H1 (cell line): ENCODE measurements at regions not wholly inside any gene's neighbourhood (a gene's known extent, or its start where the extent isn't known, plus 50 kb on each side); places are given as distances from the start of the nearest gene placed in this dataset.

Experiments
- BRCA1 ChIP-seq: IDR thresholded peaks from 2 replicates; pipeline ENCODE4 v1.6.1; 2012; ENCODE audit warnings: low read depth, low read length, improper control_type of control experiment
- NRF1 ChIP-seq: IDR thresholded peaks from 2 replicates; pipeline ENCODE4 v1.6.1; 2011; ENCODE audit warnings: mild to moderate bottlenecking, low read depth, low read length, improper control_type of control experiment
- POLR2AphosphoS5 ChIP-seq: IDR thresholded peaks from 2 replicates; pipeline ENCODE4 v1.6.1; 2011; ENCODE audit warnings: low read depth, low read length
- TAF7 ChIP-seq: optimal IDR thresholded peaks from 2 replicates; pipeline ENCODE3; 2011; ENCODE audit warnings: low read depth, mild to moderate bottlenecking, inconsistent platforms, low read length, moderate library complexity, borderline replicate concordance
- TCF12 ChIP-seq: IDR thresholded peaks from 2 replicates; pipeline ENCODE4 v1.6.1; 2011; ENCODE audit warnings: low read depth, mild to moderate bottlenecking, low read length
- TF ChIP-seq, protein P1 (sequence below): fragments of 300-600 bp; sonication (generic); IDR thresholded peaks from 2 replicates; pipeline ENCODE4 v1.7.1; 2012; ENCODE audit warnings: low read length, moderate library complexity, mild to moderate bottlenecking, inconsistent platforms; ENCODE audit not compliant: insufficient replicate concordance
- TF ChIP-seq, protein P2 (sequence below), 3 experiments: IDR thresholded peaks; 1 replicate in 2 of 3; 2 replicates in 1 of 3; pipeline versions ENCODE4 v1.5.1 to v1.6.1; 2011; ENCODE audit warnings: low read length in 3 of 3, mild to moderate bottlenecking in 3 of 3, inconsistent platforms in 2 of 3, low read depth in 1 of 3, moderate library complexity in 1 of 3; ENCODE audit not compliant: insufficient read depth in 1 of 3; ENCODE audit errors: control extremely low read depth in 1 of 3

DNA sequence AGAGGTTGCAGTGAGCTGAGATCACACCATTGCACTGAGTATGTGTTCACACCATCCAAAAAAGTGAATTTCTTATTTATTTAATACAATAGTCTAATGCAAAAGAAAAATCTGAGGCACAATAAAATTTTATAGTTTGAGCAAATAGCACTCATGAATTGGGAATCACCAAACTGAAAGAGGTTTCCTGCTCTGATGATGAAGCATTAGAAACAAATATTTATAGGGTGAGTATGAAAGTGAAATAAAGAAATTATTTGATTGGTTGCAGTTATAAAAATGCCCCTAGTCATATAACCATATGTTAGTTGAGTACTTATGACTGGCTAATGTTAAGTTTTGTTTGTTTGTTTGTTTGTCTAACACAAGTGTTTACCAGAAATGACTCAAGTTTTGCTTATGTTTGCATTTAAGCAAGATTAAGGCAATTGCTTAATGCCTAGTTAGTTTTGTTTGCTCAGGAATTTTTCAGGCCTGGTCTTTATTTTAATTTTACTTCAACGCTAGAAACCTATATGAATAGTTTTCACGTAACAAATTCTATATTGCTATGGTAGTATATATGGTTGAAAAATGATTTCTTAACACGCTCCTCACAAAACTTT is 151.5 kb upstream of the FAM83B start (continued):
- no peak for TF ChIP-seq TCF12
- TF ChIP-seq NRF1 = no peak
- TF ChIP-seq, protein P1, sequence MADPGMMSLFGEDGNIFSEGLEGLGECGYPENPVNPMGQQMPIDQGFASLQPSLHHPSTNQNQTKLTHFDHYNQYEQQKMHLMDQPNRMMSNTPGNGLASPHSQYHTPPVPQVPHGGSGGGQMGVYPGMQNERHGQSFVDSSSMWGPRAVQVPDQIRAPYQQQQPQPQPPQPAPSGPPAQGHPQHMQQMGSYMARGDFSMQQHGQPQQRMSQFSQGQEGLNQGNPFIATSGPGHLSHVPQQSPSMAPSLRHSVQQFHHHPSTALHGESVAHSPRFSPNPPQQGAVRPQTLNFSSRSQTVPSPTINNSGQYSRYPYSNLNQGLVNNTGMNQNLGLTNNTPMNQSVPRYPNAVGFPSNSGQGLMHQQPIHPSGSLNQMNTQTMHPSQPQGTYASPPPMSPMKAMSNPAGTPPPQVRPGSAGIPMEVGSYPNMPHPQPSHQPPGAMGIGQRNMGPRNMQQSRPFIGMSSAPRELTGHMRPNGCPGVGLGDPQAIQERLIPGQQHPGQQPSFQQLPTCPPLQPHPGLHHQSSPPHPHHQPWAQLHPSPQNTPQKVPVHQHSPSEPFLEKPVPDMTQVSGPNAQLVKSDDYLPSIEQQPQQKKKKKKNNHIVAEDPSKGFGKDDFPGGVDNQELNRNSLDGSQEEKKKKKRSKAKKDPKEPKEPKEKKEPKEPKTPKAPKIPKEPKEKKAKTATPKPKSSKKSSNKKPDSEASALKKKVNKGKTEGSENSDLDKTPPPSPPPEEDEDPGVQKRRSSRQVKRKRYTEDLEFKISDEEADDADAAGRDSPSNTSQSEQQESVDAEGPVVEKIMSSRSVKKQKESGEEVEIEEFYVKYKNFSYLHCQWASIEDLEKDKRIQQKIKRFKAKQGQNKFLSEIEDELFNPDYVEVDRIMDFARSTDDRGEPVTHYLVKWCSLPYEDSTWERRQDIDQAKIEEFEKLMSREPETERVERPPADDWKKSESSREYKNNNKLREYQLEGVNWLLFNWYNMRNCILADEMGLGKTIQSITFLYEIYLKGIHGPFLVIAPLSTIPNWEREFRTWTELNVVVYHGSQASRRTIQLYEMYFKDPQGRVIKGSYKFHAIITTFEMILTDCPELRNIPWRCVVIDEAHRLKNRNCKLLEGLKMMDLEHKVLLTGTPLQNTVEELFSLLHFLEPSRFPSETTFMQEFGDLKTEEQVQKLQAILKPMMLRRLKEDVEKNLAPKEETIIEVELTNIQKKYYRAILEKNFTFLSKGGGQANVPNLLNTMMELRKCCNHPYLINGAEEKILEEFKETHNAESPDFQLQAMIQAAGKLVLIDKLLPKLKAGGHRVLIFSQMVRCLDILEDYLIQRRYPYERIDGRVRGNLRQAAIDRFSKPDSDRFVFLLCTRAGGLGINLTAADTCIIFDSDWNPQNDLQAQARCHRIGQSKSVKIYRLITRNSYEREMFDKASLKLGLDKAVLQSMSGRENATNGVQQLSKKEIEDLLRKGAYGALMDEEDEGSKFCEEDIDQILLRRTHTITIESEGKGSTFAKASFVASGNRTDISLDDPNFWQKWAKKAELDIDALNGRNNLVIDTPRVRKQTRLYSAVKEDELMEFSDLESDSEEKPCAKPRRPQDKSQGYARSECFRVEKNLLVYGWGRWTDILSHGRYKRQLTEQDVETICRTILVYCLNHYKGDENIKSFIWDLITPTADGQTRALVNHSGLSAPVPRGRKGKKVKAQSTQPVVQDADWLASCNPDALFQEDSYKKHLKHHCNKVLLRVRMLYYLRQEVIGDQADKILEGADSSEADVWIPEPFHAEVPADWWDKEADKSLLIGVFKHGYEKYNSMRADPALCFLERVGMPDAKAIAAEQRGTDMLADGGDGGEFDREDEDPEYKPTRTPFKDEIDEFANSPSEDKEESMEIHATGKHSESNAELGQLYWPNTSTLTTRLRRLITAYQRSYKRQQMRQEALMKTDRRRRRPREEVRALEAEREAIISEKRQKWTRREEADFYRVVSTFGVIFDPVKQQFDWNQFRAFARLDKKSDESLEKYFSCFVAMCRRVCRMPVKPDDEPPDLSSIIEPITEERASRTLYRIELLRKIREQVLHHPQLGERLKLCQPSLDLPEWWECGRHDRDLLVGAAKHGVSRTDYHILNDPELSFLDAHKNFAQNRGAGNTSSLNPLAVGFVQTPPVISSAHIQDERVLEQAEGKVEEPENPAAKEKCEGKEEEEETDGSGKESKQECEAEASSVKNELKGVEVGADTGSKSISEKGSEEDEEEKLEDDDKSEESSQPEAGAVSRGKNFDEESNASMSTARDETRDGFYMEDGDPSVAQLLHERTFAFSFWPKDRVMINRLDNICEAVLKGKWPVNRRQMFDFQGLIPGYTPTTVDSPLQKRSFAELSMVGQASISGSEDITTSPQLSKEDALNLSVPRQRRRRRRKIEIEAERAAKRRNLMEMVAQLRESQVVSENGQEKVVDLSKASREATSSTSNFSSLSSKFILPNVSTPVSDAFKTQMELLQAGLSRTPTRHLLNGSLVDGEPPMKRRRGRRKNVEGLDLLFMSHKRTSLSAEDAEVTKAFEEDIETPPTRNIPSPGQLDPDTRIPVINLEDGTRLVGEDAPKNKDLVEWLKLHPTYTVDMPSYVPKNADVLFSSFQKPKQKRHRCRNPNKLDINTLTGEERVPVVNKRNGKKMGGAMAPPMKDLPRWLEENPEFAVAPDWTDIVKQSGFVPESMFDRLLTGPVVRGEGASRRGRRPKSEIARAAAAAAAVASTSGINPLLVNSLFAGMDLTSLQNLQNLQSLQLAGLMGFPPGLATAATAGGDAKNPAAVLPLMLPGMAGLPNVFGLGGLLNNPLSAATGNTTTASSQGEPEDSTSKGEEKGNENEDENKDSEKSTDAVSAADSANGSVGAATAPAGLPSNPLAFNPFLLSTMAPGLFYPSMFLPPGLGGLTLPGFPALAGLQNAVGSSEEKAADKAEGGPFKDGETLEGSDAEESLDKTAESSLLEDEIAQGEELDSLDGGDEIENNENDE = no peak
- no peak for TF ChIP-seq POLR2AphosphoS5
- TF ChIP-seq BRCA1 = no peak
- TF ChIP-seq, protein P2, sequence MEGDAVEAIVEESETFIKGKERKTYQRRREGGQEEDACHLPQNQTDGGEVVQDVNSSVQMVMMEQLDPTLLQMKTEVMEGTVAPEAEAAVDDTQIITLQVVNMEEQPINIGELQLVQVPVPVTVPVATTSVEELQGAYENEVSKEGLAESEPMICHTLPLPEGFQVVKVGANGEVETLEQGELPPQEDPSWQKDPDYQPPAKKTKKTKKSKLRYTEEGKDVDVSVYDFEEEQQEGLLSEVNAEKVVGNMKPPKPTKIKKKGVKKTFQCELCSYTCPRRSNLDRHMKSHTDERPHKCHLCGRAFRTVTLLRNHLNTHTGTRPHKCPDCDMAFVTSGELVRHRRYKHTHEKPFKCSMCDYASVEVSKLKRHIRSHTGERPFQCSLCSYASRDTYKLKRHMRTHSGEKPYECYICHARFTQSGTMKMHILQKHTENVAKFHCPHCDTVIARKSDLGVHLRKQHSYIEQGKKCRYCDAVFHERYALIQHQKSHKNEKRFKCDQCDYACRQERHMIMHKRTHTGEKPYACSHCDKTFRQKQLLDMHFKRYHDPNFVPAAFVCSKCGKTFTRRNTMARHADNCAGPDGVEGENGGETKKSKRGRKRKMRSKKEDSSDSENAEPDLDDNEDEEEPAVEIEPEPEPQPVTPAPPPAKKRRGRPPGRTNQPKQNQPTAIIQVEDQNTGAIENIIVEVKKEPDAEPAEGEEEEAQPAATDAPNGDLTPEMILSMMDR (IDR thresholded peaks at IDR 0.05; ENCODE audit: control extremely low read depth in 1 of 3, insufficient read depth in 1 of 3, low read depth in 1 of 3, low read length in 3 of 3) = no peak
- no peak for TF ChIP-seq TAF7
